Endodermal cell (in vitro differentiated cells): ENCODE measurements at regions not wholly inside any gene's neighbourhood (a gene's known extent, or its start where the extent isn't known, plus 50 kb on each side); places are given as distances from the start of the nearest gene placed in this dataset.
A peak's percentile ranks its signal among the peaks of the same experiment; 100 is the strongest.

Experiments used
- DNase-seq: peaks from one replicate; pipeline ENCODE4 v3.0.0-alpha.2; 2017
- H3K27ac ChIP-seq: 2 replicates; pipeline ENCODE4 v1.5.1; 2013; ENCODE audit warnings: mild to moderate bottlenecking, low read depth, low read length, moderate library complexity
- H3K27me3 ChIP-seq: 2 replicates; pipeline ENCODE4 v1.6.1; 2013; ENCODE audit warnings: mild to moderate bottlenecking, low read length, moderate library complexity; ENCODE audit not compliant: insufficient read depth, control insufficient read depth, poor library complexity, severe bottlenecking
- H3K36me3 ChIP-seq: 2 replicates; pipeline ENCODE4 v1.7.0; 2013; ENCODE audit warnings: mild to moderate bottlenecking, low read length, moderate library complexity; ENCODE audit not compliant: control insufficient read depth, insufficient read depth
- H3K4me1 ChIP-seq: one replicate; pipeline ENCODE4 v1.7.0; 2013; ENCODE audit warnings: low read length; ENCODE audit not compliant: control insufficient read depth, insufficient read depth
- H3K4me3 ChIP-seq: 2 replicates; pipeline ENCODE4 v1.5.1; 2013; ENCODE audit warnings: mild to moderate bottlenecking, low read length, moderate library complexity
- H3K9ac ChIP-seq: 2 replicates; pipeline ENCODE4 v1.6.1; 2013; ENCODE audit warnings: mild to moderate bottlenecking, low read length, moderate library complexity; ENCODE audit not compliant: poor library complexity, severe bottlenecking; ENCODE audit errors: extremely low read depth
- H3K9me3 ChIP-seq: 2 replicates; pipeline ENCODE4 v1.6.1; 2013; ENCODE audit warnings: mild to moderate bottlenecking, low read length, moderate library complexity; ENCODE audit not compliant: control insufficient read depth
- H3K27ac Mint-ChIP-seq: 2 replicates; pipeline ENCODE4 v1.8.0; 2020; ENCODE audit warnings: mixed read lengths
- H3K27me3 Mint-ChIP-seq: 2 replicates; pipeline ENCODE4 v1.8.0; 2021; ENCODE audit warnings: mild to moderate bottlenecking, mixed read lengths; ENCODE audit not compliant: insufficient read depth
- H3K36me3 Mint-ChIP-seq: 2 replicates; pipeline ENCODE4 v1.8.0; 2020; ENCODE audit warnings: low read depth, mixed read lengths
- H3K4me1 Mint-ChIP-seq: 2 replicates; pipeline ENCODE4 v1.8.0; 2020; ENCODE audit warnings: mixed read lengths
- H3K4me3 Mint-ChIP-seq: 2 replicates; pipeline ENCODE4 v1.8.0; 2020; ENCODE audit warnings: mild to moderate bottlenecking, moderate library complexity, mixed read lengths
- H3K9me3 Mint-ChIP-seq: 2 replicates; pipeline ENCODE4 v1.8.0; 2020; ENCODE audit warnings: mild to moderate bottlenecking, mixed read lengths
- CTCF ChIP-seq: fragments of 200-600 bp; sonication (generic); conservative IDR thresholded peaks from 2 replicates; pipeline ENCODE4 v1.5.0; 2021; ENCODE audit warnings: antibody characterized with exemption, mild to moderate bottlenecking
- WGBS, 2 experiments: methylation state at CpG; one replicate each; pipeline versions ENCODE4 v1.1.5 to v1.1.7; 2013; ENCODE audit warnings: missing lambda C conversion rate in 2 of 2, mixed read lengths in 1 of 2; ENCODE audit not compliant: insufficient coverage in 1 of 2, insufficient read length in 1 of 2; 5-methylcytosine and 5-hydroxymethylcytosine counted together

DNA sequence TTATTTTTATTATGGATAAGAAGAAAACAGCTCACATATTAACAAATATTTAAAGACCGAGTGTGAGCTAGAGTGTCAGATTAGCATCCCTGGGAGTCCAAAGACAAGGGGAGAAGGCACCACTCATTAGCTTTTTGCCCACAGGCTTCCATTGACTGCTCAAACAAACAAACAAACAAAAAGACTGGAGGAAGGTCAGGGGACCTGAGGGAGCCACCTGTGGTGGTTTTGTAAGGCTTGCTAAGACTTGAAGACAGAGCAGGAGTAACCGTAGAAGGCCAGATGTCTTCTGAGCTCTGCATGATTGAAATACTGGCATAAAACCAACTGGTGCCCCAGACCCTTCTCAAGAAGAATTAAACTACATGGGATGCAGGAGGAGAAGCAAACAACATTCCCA, 395.2 kb upstream of the CNTN5 start:
- Histone ChIP-seq H3K27ac (no peak overlapping the region), H3K9me3 (peaks cover 32% of the 10 kb centered on the region), H3K4me3 (no peak overlapping the region), H3K9ac (no peak overlapping the region), H3K4me1 (no peaks in the 10 kb centered on the region), H3K27me3 (no peaks in the 10 kb centered on the region), H3K36me3 (no peaks in the 10 kb centered on the region)
- no peak for TF ChIP-seq CTCF
- 100% methylated on average over 2 of the region's 2 CpGs; no CpG with 5 or more reads in 1 of the 2 experiments for WGBS, 2 experiments
- peaks cover 11% of the 10 kb centered on the region for H3K36me3 Mint-ChIP-seq
- peaks cover 32% of the 10 kb centered on the region for H3K9me3 Mint-ChIP-seq
- no peaks in the 10 kb centered on the region for H3K27me3 Mint-ChIP-seq
- H3K4me1 Mint-ChIP-seq, result peaks cover under 1% of the 10 kb centered on the region
- H3K27ac Mint-ChIP-seq, result no peak overlapping the region
- no peak overlapping the region for H3K4me3 Mint-ChIP-seq
- DNase-seq, result no peak

GRCh38 chr11:98630736-98631135, 390.0 kb upstream of the CNTN5 start:
- H3K36me3 Mint-ChIP-seq, result peaks cover 6% of the 10 kb centered on the region
- Histone ChIP-seq H3K9me3 (peaks cover 25% of the 10 kb centered on the region), H3K27me3 (no peaks in the 10 kb centered on the region), H3K4me1 (no peaks in the 10 kb centered on the region), H3K9ac (no peak overlapping the region), H3K36me3 (no peaks in the 10 kb centered on the region), H3K4me3 (no peak overlapping the region), H3K27ac (no peak overlapping the region)
- TF ChIP-seq CTCF, result no peak
- peaks cover 22% of the 10 kb centered on the region for H3K9me3 Mint-ChIP-seq
- H3K4me3 Mint-ChIP-seq, result no peak overlapping the region
- H3K27ac Mint-ChIP-seq, result no peak overlapping the region
- DNase-seq, result peak; percentile 51
- 69 to 81% methylated on average over 5 to 8 of the region's 8 CpGs for WGBS, 2 experiments
- H3K4me1 Mint-ChIP-seq, result peaks cover 8% of the 10 kb centered on the region
- H3K27me3 Mint-ChIP-seq, result no peaks in the 10 kb centered on the region

DNA sequence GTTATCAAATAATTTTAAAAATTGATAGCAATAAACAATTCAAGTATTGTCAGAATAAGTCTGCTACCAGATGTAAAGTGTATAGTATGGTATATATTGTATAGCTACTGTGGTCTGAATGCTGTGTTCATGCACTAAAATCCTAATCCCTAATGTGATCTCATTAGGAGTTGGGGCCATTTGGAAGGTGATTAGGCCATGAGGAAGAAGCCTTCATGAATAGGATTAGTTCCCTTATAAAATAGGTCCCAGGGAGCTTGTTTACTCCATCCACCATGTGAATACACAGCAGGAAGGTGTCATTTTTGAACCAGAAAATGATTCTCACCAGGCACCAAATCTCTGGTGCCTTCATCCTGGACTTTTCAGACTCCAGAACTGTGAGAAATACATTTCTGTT, 363.0 kb upstream of the CNTN5 start:
- H3K36me3 Mint-ChIP-seq, result no peaks in the 10 kb centered on the region
- no peak overlapping the region for H3K4me3 Mint-ChIP-seq
- H3K4me1 Mint-ChIP-seq, result no peaks in the 10 kb centered on the region
- no peak for DNase-seq
- Histone ChIP-seq H3K4me3 (no peak overlapping the region), H3K27ac (no peak overlapping the region), H3K36me3 (no peaks in the 10 kb centered on the region), H3K4me1 (peaks cover 8% of the 10 kb centered on the region), H3K9ac (no peak overlapping the region), H3K9me3 (no peaks in the 10 kb centered on the region), H3K27me3 (no peaks in the 10 kb centered on the region)
- no peaks in the 10 kb centered on the region for H3K9me3 Mint-ChIP-seq
- H3K27ac Mint-ChIP-seq, result no peak overlapping the region
- no peaks in the 10 kb centered on the region for H3K27me3 Mint-ChIP-seq
- no peak for TF ChIP-seq CTCF
